HCT116 (cell line): ENCODE measurements at regions not wholly inside any gene's neighbourhood (a gene's known extent, or its start where the extent isn't known, plus 50 kb on each side); places are given as distances from the start of the nearest gene placed in this dataset.

Experiments
- ATAC-seq: fragments of 200-7000 bp; cut with Tn5 transposase; 2 replicates; pipeline ENCODE4 v1.9.1; 2020; ENCODE audit warnings: mild to moderate bottlenecking, moderate library complexity
- BruUV-seq: library from RNA; stranded (reverse); fragments of 400-500 nt; replicated peaks from 2 replicates; lab custom pipeline; 2021; lab: Mats Ljungman, UMichigan
- CTCF ChIA-PET: fragments of 300-600 bp; sonication (Branson Sonifier 250); formaldehyde crosslinking; loops from one replicate; lab custom pipeline; 2021; ENCODE audit warnings: antibody characterized with exemption; lab: Charles Lee
- POLR2A ChIA-PET: fragments of 300-600, 350-600 bp; sonication (Branson Sonifier 250); formaldehyde crosslinking; loops from one replicate; lab custom pipeline; 2021; ENCODE audit warnings: antibody characterized with exemption; lab: Charles Lee
- RAD21 ChIA-PET, 2 experiments: fragments of 300-600 bp; sonication (Branson Sonifier 250); formaldehyde crosslinking; loops; one replicate each; lab custom pipeline; 2023; ENCODE audit warnings: low total read pairs in 2 of 2; ENCODE audit not compliant: uncharacterized antibody in 2 of 2, unreplicated experiment in 2 of 2, low non-redundant PET in 1 of 2; lab: Charles Lee
- DNase-seq: peaks from one replicate; pipeline ENCODE4 v3.0.0-alpha.2; 2010; ENCODE audit warnings: low read depth, low spot score
- H2AFZ ChIP-seq: fragments of 200-600 bp; shearing (Covaris generic), sonication (generic); 2 replicates; pipeline ENCODE4 v1.6.1; 2017; ENCODE audit warnings: low read depth, mixed run types, mixed read lengths, antibody characterized with exemption, low read length; ENCODE audit not compliant: poor library complexity, severe bottlenecking
- H3K27ac ChIP-seq: 2 replicates; pipeline ENCODE4 v1.5.1; 2012; ENCODE audit warnings: low read depth, low read length
- H3K27me3 ChIP-seq: fragments of 200-600 bp; sonication (generic); 2 replicates; pipeline ENCODE4 v1.6.1; 2016; ENCODE audit warnings: mixed run types, low read length, mixed read lengths; ENCODE audit not compliant: insufficient read depth
- H3K36me3 ChIP-seq, 2 experiments: fragments of 200-500 bp in 1 of 2; fragments of 200-600 bp in 1 of 2; sonication (Bioruptor generic) in 1 of 2; sonication (generic) in 1 of 2; 2 replicates each; pipeline versions ENCODE4 v1.5.1 to v1.6.1; 2014 to 2016; ENCODE audit warnings: low read length in 2 of 2, inconsistent platforms in 1 of 2, mixed read lengths in 1 of 2, mixed run types in 1 of 2; ENCODE audit not compliant: insufficient read depth in 2 of 2, control insufficient read depth in 1 of 2
- H3K4me1 ChIP-seq, 2 experiments: fragments of 200-600 bp in 1 of 2; sonication (generic) in 1 of 2; 2 replicates each; pipeline versions ENCODE4 v1.5.1 to v1.6.1; 2012 to 2017; ENCODE audit warnings: low read length in 2 of 2, inconsistent platforms in 1 of 2, mild to moderate bottlenecking in 1 of 2, mixed read lengths in 1 of 2, mixed run types in 1 of 2, moderate library complexity in 1 of 2; ENCODE audit not compliant: insufficient read depth in 2 of 2, control insufficient read depth in 1 of 2
- H3K4me2 ChIP-seq: fragments of 200-600 bp; sonication (generic); 2 replicates; pipeline ENCODE4 v1.6.1; 2017; ENCODE audit warnings: mixed run types, low read length, mixed read lengths
- H3K4me3 ChIP-seq, 2 experiments: fragments of 200-600 bp in 1 of 2; sonication (generic) in 1 of 2; replicated peaks in 1 of 2; 2 replicates each; pipeline ENCODE4 v1.5.1; 2011 to 2016; ENCODE audit warnings: low read length in 2 of 2, control low read depth in 1 of 2, low read depth in 1 of 2, mild to moderate bottlenecking in 1 of 2, mixed read lengths in 1 of 2, mixed run types in 1 of 2
- H3K79me2 ChIP-seq: fragments of 200-600 bp; sonication (generic); 2 replicates; pipeline ENCODE4 v1.6.1; 2017; ENCODE audit warnings: mild to moderate bottlenecking, mixed run types, low read length, moderate library complexity, mixed read lengths; ENCODE audit not compliant: insufficient read depth
- H3K9ac ChIP-seq: fragments of 200-600 bp; sonication (generic); 2 replicates; pipeline ENCODE4 v1.6.1; 2016; ENCODE audit warnings: low read length, mixed read lengths
- H3K9me2 ChIP-seq: fragments of 200-600 bp; sonication (generic), shearing (Covaris generic); 2 replicates; pipeline ENCODE4 v1.6.1; 2017; ENCODE audit warnings: mixed run types, mild to moderate bottlenecking, moderate library complexity; ENCODE audit not compliant: insufficient read depth
- H3K9me3 ChIP-seq, 2 experiments: fragments of 200-500 bp in 1 of 2; fragments of 200-600 bp in 1 of 2; sonication (Bioruptor generic) in 1 of 2; sonication (generic) in 1 of 2; 2 replicates each; pipeline ENCODE4 v1.6.1; 2014 to 2017; ENCODE audit warnings: low read length in 2 of 2, mixed read lengths in 2 of 2, inconsistent platforms in 1 of 2, low read depth in 1 of 2, mild to moderate bottlenecking in 1 of 2, mixed run types in 1 of 2, moderate library complexity in 1 of 2; ENCODE audit not compliant: control insufficient read depth in 1 of 2, insufficient read depth in 1 of 2
- H4K20me1 ChIP-seq: fragments of 200-600 bp; sonication (generic), shearing (Covaris generic); 2 replicates; pipeline ENCODE4 v1.6.1; 2017; ENCODE audit warnings: mixed run types, mild to moderate bottlenecking, moderate library complexity; ENCODE audit not compliant: insufficient read depth
- EGR1 ChIP-seq: IDR thresholded peaks from 2 replicates; pipeline ENCODE4 v1.6.1; 2012; ENCODE audit warnings: low read depth
- EZH2phosphoT487 ChIP-seq: fragments of 200-600 bp; IDR thresholded peaks from 2 replicates; pipeline ENCODE4 v1.6.1; 2018; ENCODE audit warnings: antibody characterized with exemption, borderline replicate concordance
- FOSL1 ChIP-seq: IDR thresholded peaks from 2 replicates; pipeline ENCODE4 v1.6.1; 2012; ENCODE audit warnings: low read depth
- RAD21 ChIP-seq: IDR thresholded peaks from 2 replicates; pipeline ENCODE4 v1.6.1; 2012; ENCODE audit warnings: low read depth, mild to moderate bottlenecking
- REST ChIP-seq: IDR thresholded peaks from 2 replicates; pipeline ENCODE4 v1.6.1; 2012; ENCODE audit warnings: low read depth
- ZBTB33 ChIP-seq: IDR thresholded peaks from 2 replicates; pipeline ENCODE4 v1.6.1; 2011; ENCODE audit warnings: mild to moderate bottlenecking, low read length, moderate library complexity; ENCODE audit not compliant: insufficient replicate concordance; ENCODE audit errors: extremely low read depth
- ZNF274 ChIP-seq: fragments of 200-500 bp; sonication (Bioruptor generic); IDR thresholded peaks from 2 replicates; pipeline ENCODE4 v1.6.1; 2014; ENCODE audit warnings: mild to moderate bottlenecking, low read depth, low read length, inconsistent platforms
- intact Hi-C: fragments of 100-400 bp; cut with micrococcal nuclease; formaldehyde crosslinking; loops from 2 replicates; pipeline ENCODE4 v1.10.0; 2022

- TF ChIP-seq EZH2phosphoT487 (no peak), EGR1 (no peak), ZNF274 (no peak), FOSL1 (no peak), REST (no peak), RAD21 (no peak)
Observed at GRCh38 chr2:100197631-100198153, 55.3 kb upstream of the AFF3 start (continued).

GRCh38 chr2:100196786-100197494, 54.5 kb upstream of the AFF3 start:
- Histone ChIP-seq H3K4me1 (no peaks in the 10 kb centered on the region; a peak in 2 of 4 replicates), H3K9me3 (no peaks in the 10 kb centered on the region), H3K4me3 (no peak overlapping the region), H3K9ac (no peak overlapping the region), H3K36me3 (no peaks in the 10 kb centered on the region), H3K27me3 (no peaks in the 10 kb centered on the region), H3K4me2 (no peak overlapping the region), H3K9me2 (no peaks in the 10 kb centered on the region), H3K27ac (no peak overlapping the region), H3K79me2 (no peaks in the 10 kb centered on the region), H2AFZ (no peak overlapping the region), H4K20me1 (no peaks in the 10 kb centered on the region)
- BruUV-seq: no TSS peak
- ChIA-PET CTCF (no interaction called here), POLR2A (no interaction called here), RAD21 (no interaction called here)
- ATAC-seq (no peak), DNase-seq (no peak)
- intact Hi-C loops: no loop called here
- TF ChIP-seq EGR1: no peak
- TF ChIP-seq ZBTB33: no peak
